Kidney epithelial cell (primary cell): ENCODE measurements at regions not wholly inside any gene's neighbourhood (a gene's known extent, or its start where the extent isn't known, plus 50 kb on each side); places are given as distances from the start of the nearest gene placed in this dataset.

Source experiments
- DNase-seq: peaks from one replicate; pipeline ENCODE4 v3.0.0-alpha.2; 2010; ENCODE audit warnings: low read depth
- H3K27me3 ChIP-seq: 2 replicates; pipeline ENCODE4 v1.6.0; 2011; ENCODE audit warnings: low read length; ENCODE audit not compliant: control insufficient read depth, insufficient read depth
- H3K36me3 ChIP-seq: 2 replicates; pipeline ENCODE4 v1.5.1; 2011; ENCODE audit warnings: low read length; ENCODE audit not compliant: control insufficient read depth, insufficient read depth
- H3K4me3 ChIP-seq: 2 replicates; pipeline ENCODE4 v1.5.1; 2011; ENCODE audit warnings: low read depth, mild to moderate bottlenecking, control low read depth, low read length
- TF ChIP-seq, protein P1 (sequence below): IDR thresholded peaks from 2 replicates; pipeline ENCODE4 v1.5.1; 2011; ENCODE audit warnings: mild to moderate bottlenecking, moderate library complexity, low read length, control low read depth, inconsistent platforms; ENCODE audit not compliant: insufficient read depth, poor library complexity, severe bottlenecking

DNA sequence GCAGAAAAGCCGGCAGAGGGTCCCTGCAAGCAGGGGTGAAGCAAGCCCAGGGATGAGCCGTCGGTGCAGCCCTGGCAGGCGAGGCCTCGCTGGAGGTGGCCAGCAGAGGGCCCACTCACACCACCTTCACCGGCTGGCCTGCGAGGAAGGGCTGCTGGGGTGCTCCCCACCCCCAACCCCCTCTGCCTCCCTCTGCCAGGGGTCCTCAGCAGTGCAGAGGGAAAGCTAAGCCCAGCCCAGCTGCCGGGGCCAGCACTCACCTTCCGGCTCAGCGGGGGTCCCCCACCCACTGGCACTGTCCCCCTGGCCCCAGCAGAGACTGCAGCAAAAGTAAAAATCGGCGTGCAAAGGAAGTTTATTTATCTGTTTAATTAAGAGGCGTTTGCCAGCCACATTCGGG, 113.4 kb downstream of the ENGASE start:
- DNase-seq, result no peak
- no peak overlapping the region for H3K4me3 ChIP-seq
- TF ChIP-seq, protein P1, sequence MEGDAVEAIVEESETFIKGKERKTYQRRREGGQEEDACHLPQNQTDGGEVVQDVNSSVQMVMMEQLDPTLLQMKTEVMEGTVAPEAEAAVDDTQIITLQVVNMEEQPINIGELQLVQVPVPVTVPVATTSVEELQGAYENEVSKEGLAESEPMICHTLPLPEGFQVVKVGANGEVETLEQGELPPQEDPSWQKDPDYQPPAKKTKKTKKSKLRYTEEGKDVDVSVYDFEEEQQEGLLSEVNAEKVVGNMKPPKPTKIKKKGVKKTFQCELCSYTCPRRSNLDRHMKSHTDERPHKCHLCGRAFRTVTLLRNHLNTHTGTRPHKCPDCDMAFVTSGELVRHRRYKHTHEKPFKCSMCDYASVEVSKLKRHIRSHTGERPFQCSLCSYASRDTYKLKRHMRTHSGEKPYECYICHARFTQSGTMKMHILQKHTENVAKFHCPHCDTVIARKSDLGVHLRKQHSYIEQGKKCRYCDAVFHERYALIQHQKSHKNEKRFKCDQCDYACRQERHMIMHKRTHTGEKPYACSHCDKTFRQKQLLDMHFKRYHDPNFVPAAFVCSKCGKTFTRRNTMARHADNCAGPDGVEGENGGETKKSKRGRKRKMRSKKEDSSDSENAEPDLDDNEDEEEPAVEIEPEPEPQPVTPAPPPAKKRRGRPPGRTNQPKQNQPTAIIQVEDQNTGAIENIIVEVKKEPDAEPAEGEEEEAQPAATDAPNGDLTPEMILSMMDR, result peak; percentile 55
- H3K27me3 ChIP-seq, result peaks cover 71% of the 10 kb centered on the region
- H3K36me3 ChIP-seq, result no peaks in the 10 kb centered on the region

- no peaks in the 10 kb centered on the region for H3K36me3 ChIP-seq
- H3K27me3 ChIP-seq, result peaks cover 67% of the 10 kb centered on the region
- no peak overlapping the region for H3K4me3 ChIP-seq
- TF ChIP-seq, protein P1, result no peak
- no peak for DNase-seq
Measured at GRCh38 chr17:79187186-79187585, 112.6 kb downstream of the ENGASE start.

DNA sequence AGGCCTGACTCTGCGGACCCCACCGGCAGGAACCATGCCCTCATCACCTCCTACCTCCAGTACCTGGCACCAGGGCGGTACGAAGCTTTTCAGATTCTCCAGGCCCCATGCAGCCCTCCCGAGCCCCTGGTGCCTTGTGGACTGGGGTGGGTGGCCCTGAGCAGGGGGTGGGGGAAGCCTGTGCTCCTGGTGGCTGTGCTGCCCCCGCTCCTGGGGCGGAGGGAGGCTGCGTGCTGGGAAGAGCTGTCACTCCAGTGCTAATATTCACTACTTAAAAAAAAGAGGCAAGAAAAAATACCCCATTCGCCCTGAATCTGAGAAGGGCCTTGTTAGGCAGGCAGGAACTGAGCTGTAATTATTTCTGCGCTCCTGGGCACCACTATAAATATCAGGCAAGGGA, 111.8 kb downstream of the ENGASE start:
- peaks cover 67% of the 10 kb centered on the region for H3K27me3 ChIP-seq
- H3K36me3 ChIP-seq, result no peaks in the 10 kb centered on the region
- DNase-seq, result no peak
- H3K4me3 ChIP-seq, result no peak overlapping the region
- TF ChIP-seq, protein P1, result no peak

GRCh38 chr17:79185671-79186070, 111.0 kb downstream of the ENGASE start:
- TF ChIP-seq, protein P1, result no peak
- no peaks in the 10 kb centered on the region for H3K36me3 ChIP-seq
- peaks cover 71% of the 10 kb centered on the region for H3K27me3 ChIP-seq
- DNase-seq, result no peak
- H3K4me3 ChIP-seq, result no peak overlapping the region

- Histone ChIP-seq H3K36me3 (no peaks in the 10 kb centered on the region), H3K4me3 (no peak overlapping the region), H3K27me3 (peaks cover 68% of the 10 kb centered on the region)
- DNase-seq, result no peak
- TF ChIP-seq, protein P1, result no peak
Measured at GRCh38 chr17:79184219-79184618, 109.6 kb downstream of the ENGASE start.

DNA sequence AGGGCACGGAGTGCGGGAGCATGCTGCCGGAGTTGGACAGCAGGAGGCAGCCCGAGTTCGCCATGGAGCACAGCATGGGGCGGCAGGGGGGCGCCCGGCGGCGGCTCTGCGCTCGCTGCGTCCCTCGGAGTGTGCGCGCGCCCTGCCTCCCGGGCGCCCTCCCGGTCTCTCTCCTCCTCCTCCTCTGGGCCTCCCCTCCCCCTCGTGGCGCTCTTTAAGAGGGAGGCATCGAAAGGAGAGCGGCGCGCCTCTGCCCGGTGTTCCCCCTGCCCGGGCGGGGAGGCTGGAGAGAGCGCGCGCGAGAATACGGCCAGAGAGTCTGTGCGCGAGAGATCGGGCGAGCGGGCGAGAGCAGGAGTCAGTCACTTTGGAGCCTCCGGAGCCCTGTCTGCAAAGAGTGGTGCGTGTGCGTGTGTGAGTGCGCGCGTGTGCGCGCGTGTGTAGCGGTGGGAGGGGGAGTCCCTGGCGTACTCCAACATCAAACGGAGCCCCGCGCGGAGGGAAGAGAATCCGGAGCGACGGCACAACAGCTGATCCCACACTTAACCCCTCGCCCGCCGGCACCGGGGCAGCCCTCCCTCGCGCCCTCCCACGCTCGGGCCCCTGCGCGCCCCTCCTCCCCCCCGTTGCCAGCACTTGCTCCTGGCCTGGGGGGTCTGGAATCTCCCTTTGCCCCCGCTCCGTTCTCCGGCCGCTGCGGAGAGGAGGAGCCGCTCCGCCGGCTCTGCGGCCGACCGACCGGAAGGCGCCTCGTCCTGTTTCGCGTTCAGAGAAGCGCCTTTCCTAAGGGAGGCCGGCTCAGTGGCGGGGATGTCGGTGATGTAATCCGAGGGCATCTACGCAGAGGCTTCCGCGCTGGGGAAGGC, 108.9 kb downstream of the ENGASE start:
- H3K36me3 ChIP-seq, result no peaks in the 10 kb centered on the region
- no peak overlapping the region for H3K4me3 ChIP-seq
- H3K27me3 ChIP-seq, result peaks cover 65% of the 10 kb centered on the region
- TF ChIP-seq, protein P1, result no peak
- no peak for DNase-seq
